Right forelimb (tissue), 1 donor: ENCODE measurements at regions not wholly inside any gene's neighbourhood (a gene's known extent, or its start where the extent isn't known, plus 50 kb on each side); places are given as distances from the start of the nearest gene placed in this dataset.
"Not testable (repeated sequence)": the region's sequence is repeated elsewhere in the genome, so short reads cannot be mapped to it uniquely, and the experiment has no call there.

Experiments
- DNase-seq: peaks from one replicate; pipeline ENCODE4 v3.0.0-alpha.2; 2018

- DNase-seq, result no peak
Observed at GRCh38 chr7:23938937-23939552, 229.0 kb downstream of the STK31 start.

- DNase-seq, result not testable (repeated sequence)
Observed at GRCh38 chr7:23939747-23940146, 229.7 kb downstream of the STK31 start.

GRCh38 chr7:23941551-23941950 lies 231.5 kb downstream of the STK31 start:
- no peak for DNase-seq

- no peak for DNase-seq
Observed at GRCh38 chr7:23942032-23942431, 232.0 kb downstream of the STK31 start.

- no peak for DNase-seq
Observed at GRCh38 chr7:23944131-23944530, 234.1 kb downstream of the STK31 start.

GRCh38 chr7:23945472-23945871 lies 235.5 kb downstream of the STK31 start:
- no peak for DNase-seq

GRCh38 chr7:23955145-23955544 lies 245.1 kb downstream of the STK31 start:
- DNase-seq, result no peak

- DNase-seq, result no peak
Observed at GRCh38 chr7:23955600-23956149, 245.7 kb downstream of the STK31 start.

- DNase-seq, result no peak
Observed at GRCh38 chr7:23956772-23957576, 247.0 kb downstream of the STK31 start.

- DNase-seq, result no peak
Observed at GRCh38 chr7:23959821-23960220, 249.8 kb downstream of the STK31 start.

- no peak for DNase-seq
Observed at GRCh38 chr7:23960361-23960760, 250.3 kb downstream of the STK31 start.

- no peak for DNase-seq
Observed at GRCh38 chr7:23963461-23964165, 253.6 kb downstream of the STK31 start.

- no peak for DNase-seq
Observed at GRCh38 chr7:23964715-23965114, 254.7 kb downstream of the STK31 start.

GRCh38 chr7:23965296-23965695 lies 255.3 kb downstream of the STK31 start:
- no peak for DNase-seq

GRCh38 chr7:23966941-23967340 lies 256.9 kb downstream of the STK31 start:
- no peak for DNase-seq

GRCh38 chr7:23967949-23968599 lies 258.1 kb downstream of the STK31 start:
- DNase-seq, result no peak

GRCh38 chr7:23968791-23969190 lies 258.8 kb downstream of the STK31 start:
- no peak for DNase-seq

GRCh38 chr7:23969443-23969842 lies 259.4 kb downstream of the STK31 start:
- no peak for DNase-seq

GRCh38 chr7:23970193-23970592 lies 260.2 kb downstream of the STK31 start:
- DNase-seq, result no peak

GRCh38 chr7:23971031-23971430 lies 261.0 kb downstream of the STK31 start:
- no peak for DNase-seq

GRCh38 chr7:23972057-23972456 lies 262.0 kb downstream of the STK31 start:
- DNase-seq, result no peak

GRCh38 chr7:23973264-23973663 lies 263.2 kb downstream of the STK31 start:
- no peak for DNase-seq

GRCh38 chr7:23980081-23980480 lies 270.1 kb downstream of the STK31 start:
- no peak for DNase-seq
